ENCODE measurements at regions not wholly inside any gene's neighbourhood (a gene's known extent, or its start where the extent isn't known, plus 50 kb on each side); places are given as distances from the start of the nearest gene placed in this dataset.
"Not testable (repeated sequence)": the region's sequence is repeated elsewhere in the genome, so short reads cannot be mapped to it uniquely, and the experiment has no call there.

- no peak for DNase-seq (ENCODE audit: low read depth)
Measured at GRCh38 chr9:75775966-75776691, 114.3 kb upstream of the PCSK5 start.

GRCh38 chr9:75780185-75780584 is 110.3 kb upstream of the PCSK5 start:
- DNase-seq (ENCODE audit: low read depth), result no peak

GRCh38 chr9:75788006-75788634 is 102.4 kb upstream of the PCSK5 start:
- DNase-seq (ENCODE audit: low read depth), result no peak

DNA sequence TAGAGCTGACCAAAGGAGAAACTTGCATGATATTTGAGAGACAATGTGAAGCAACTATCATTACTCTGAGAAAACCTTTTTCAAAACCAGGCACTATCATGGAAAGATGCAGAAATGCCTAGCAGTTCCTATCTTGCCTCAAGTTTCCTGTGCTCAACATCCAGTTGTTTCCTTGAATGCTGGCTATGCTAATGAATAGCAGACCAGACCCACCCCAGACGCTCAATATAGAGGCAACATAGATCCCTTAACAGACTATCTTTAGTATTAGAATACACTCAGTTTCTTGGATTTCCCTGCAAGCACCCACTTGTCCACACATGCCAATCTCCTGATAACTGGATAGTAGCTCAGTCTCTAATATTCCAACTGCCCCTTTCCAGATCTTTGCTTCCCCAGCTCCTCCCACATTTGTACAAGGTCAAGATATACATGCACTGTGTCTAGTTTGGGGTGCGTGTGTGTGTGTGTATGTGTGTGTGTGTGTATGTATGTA is 93.3 kb upstream of the PCSK5 start:
- DNase-seq (ENCODE audit: low read depth), result no peak

- DNase-seq (ENCODE audit: low read depth), result no peak
Measured at GRCh38 chr9:75798505-75798904, 92.0 kb upstream of the PCSK5 start.

DNA sequence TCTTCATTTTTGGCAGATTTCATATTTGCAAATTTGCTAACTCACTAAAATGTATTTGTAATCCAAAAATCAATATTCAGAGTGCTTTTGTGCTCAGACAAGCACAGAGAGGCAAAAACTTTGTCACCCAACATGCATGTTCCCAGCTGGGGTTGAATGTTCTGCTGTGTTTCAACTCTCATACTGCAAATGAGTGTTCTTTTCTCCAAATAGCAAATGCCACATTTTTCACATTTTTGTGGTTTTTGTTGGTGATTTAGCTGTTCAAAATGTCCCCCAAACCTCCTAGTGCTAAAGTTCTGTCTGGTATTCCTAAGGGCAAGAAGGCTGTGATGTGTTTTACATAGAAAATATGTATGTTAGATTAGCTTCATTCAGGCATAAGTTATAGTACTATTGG is 87.3 kb upstream of the PCSK5 start:
- DNase-seq (ENCODE audit: low read depth), result no peak

DNA sequence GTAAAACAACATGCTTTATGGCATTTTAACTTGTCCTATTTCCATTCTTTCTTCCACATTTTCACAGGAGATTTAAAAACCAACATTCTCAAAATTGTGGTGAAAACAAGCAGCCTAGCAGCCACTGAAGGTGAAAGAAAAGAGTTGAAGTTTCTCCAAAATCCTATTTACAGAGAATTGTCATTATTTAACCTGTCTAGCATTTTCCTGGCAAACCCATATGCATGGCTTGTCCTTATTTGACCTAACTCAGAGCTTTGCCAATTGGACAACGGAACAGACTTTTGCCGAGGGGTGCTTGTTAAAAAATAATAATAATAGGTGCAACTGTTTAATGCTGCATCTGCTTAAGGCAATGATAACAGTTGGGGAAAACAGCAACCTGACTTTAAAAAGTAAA is 80.4 kb upstream of the PCSK5 start:
- no peak for DNase-seq (ENCODE audit: low read depth)

- no peak for DNase-seq (ENCODE audit: low read depth)
Measured at GRCh38 chr9:75811692-75812091, 78.8 kb upstream of the PCSK5 start.

DNA sequence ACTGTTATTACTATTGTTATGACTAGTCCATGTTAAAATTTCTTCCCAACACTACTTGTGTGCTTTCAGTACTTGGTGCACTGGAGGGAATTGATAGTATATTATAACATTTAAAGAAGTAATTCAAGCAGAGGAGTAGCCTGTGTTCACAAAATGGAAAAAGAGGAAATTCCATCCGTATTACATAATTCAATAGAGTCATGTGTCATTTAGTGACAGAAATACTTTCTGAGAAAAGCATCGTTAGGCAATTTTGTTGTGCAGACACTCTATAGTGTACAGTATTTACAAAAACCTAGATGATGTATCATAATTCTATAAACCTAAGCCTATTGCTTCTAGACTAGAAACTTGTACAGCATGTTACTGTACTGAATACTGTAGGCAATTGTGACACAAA is 78.3 kb upstream of the PCSK5 start:
- no peak for DNase-seq (ENCODE audit: low read depth)

DNA sequence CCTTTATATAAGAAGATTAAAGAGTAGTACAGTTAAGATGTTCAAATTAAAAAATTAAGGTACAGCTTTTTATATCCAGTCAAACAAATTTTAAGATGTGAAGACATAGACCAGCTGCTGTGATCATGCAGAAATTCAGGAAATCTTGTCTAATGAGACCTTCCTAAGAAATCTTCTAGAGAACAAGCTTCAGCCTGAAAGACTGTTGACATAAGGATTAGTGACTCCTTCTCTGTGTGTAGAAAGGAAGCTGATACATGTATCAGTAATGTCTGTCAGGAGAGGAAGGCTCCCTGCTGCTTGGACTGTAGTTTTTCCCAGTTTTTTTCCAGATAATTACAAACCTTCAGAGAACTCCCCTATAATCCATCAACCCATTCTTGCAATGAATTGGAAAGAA is 75.8 kb upstream of the PCSK5 start:
- no peak for DNase-seq (ENCODE audit: low read depth)

GRCh38 chr9:75820471-75821115 is 69.9 kb upstream of the PCSK5 start:
- DNase-seq (ENCODE audit: low read depth), result not testable (repeated sequence)

- DNase-seq (ENCODE audit: low read depth), result no peak
Measured at GRCh38 chr9:75823151-75823550, 67.3 kb upstream of the PCSK5 start.

- DNase-seq (ENCODE audit: low read depth), result no peak
Measured at GRCh38 chr9:75824816-75825568, 65.5 kb upstream of the PCSK5 start.

- DNase-seq (ENCODE audit: low read depth), result no peak
Measured at GRCh38 chr9:75826314-75826713, 64.2 kb upstream of the PCSK5 start.

DNA sequence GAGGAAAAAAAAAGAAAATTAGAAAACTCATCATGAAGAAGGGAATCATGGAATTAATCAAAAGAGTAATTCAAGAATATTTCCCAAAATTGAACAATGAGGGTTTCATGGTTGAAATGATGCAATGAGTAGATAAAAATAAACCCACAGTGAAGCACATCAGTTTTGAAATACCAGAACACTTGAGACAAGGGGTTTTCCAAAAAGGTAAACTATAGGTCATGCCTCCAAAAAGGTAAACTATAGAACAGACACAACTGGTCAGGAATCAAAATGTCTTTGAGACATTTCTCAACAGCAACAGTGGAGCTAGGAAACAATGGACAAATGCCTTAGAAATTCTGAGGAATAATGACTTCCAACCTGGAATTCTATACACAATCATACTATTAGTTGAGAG is 60.2 kb upstream of the PCSK5 start:
- no peak for DNase-seq (ENCODE audit: low read depth)

GRCh38 chr9:75833778-75834177 is 56.7 kb upstream of the PCSK5 start:
- no peak for DNase-seq (ENCODE audit: low read depth)

GRCh38 chr9:75834878-75835277 is 55.6 kb upstream of the PCSK5 start:
- no peak for DNase-seq (ENCODE audit: low read depth)
